Limb (tissue), 2 donors: ENCODE measurements at regions not wholly inside any gene's neighbourhood (a gene's known extent, or its start where the extent isn't known, plus 50 kb on each side); places are given as distances from the start of the nearest gene placed in this dataset.

Experiments
- DNase-seq, 2 donors: peaks; one replicate each; pipeline ENCODE4 v3.0.0-alpha.2; 2016; ENCODE audit errors: extremely low spot score in 2 of 2

DNA sequence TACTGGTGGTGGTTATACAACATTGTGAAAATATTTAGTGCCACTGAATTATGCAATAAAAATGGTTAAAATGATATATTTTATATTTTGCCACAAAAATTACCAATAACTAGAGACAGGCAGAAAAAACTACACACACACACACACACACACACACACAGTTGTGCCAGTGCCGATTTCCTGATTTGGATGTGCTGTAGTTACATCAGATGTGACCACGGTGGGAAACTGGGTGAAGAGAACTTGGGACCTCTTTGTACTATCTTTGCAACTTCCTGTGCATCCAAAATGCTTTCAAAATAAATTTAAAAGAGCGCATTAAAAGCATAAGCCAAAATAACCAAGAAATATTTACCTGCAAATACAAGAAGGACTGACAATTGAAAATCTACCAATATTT, 61.6 kb upstream of the CCBE1 start:
- DNase-seq = no peak

DNA sequence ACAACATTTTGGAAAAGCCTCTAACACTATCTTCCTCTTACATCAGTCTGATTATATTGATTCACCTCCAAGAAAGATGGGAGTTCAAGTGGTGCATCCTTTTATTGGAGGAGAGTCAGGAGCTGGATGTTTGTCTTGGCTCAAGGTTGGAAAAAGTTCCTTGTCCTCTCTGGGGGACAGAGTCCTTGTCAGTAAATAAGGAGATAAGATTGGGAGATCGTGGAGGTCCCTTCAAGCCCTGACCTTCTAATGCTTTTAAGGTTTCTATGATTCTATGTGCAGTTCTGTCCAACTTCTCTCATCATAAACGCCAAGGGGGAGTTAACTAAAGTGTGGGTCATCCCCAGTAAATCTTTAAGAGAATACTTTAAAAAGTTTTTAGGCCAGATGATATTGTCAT, 60.9 kb upstream of the CCBE1 start:
- no peak for DNase-seq

DNA sequence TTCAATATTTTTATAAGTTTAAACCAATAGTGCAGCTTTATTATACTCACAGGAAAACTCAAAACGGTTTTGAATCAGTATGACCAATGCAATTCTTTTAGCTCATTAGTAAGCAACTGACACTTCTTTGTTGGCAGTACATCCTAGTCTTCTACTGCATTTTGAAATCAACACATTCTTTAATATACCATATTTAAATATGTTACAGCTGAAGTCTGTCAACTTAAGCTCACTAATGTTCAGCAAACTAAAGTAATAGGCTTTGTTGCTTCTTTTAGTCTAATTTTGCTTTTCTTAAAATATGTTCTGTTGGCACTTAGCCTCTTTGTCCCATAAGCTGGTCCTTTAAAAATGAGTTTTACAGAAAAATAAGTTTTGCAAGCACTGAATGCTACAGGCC, 55.4 kb upstream of the CCBE1 start:
- no peak for DNase-seq

DNA sequence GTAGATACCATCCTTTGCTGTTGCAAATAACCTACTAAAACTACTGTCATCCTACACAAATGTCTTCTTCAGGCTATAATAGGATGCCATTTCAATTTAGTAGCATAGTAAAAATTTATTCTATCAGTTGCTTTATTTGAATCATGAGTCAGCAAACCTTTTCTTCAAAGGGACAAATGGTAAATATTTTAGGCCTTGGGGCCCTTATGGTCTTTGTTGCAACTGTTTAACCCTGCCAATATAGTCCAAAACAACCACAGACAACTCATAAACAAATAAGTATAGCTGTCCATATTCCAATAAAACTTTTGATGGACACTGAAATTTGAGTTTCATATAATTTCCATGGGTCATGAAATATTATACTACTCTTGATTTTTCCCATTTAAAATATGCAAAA, 54.0 kb upstream of the CCBE1 start:
- no peak for DNase-seq

DNA sequence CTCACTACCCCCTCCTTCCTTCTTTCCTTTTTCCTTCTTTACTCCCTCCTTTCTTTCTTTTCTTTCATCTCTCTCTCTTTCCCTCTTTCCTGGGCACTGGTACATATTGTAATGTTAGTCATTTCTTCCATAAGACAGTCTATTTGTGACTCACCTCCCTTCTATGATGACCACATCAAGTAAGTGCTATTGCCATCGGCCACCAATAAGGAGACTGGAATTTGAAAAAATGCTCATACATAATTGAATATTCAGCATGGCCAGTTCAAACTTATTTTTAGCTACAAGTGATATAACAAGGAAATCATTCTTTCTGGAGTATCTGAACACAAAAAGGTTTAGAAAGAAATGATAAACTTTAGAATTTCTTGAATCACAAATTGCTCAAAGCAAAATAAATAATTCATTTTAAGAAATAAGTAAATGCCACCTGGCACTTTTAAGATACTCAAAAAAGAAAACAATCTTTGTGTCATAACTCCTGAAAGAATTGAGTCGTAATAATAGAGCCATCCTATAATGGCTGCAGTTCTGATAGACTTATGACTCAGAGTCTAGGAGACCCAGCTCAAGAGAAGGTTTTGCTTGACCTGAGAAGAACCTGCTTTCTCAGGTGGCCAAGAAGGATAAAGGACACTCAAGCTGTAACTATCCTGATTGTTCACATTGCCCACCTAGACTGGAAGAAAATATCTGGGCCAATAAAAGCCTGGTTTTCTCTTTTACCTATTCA, 51.6 kb upstream of the CCBE1 start:
- DNase-seq = no peak
